HepG2 (cell line): ENCODE measurements at regions not wholly inside any gene's neighbourhood (a gene's known extent, or its start where the extent isn't known, plus 50 kb on each side); places are given as distances from the start of the nearest gene placed in this dataset.

Experiments
- ATAC-seq: fragments of 200-7000 bp; cut with Tn5 transposase; 3 replicates; pipeline ENCODE4 v1.9.1; 2020; ENCODE audit warnings: mild to moderate bottlenecking, moderate library complexity
- BruUV-seq: library from RNA; stranded (reverse); fragments of 400-500 nt; replicated peaks from 2 replicates; lab custom pipeline; 2021; lab: Mats Ljungman, UMichigan
- CTCF ChIA-PET: fragments of 300-600 bp; formaldehyde crosslinking; extraction: SDS; loops from one replicate; lab custom pipeline; 2021; ENCODE audit warnings: low total read pairs, inconsistent platforms, low intra/inter-chr PET ratio; lab: Yijun Ruan, JAX
- POLR2A ChIA-PET: fragments of 350-600 bp; sonication (Branson Sonifier 250); formaldehyde crosslinking; loops from one replicate; lab custom pipeline; 2020; ENCODE audit warnings: antibody characterized with exemption, inconsistent platforms; lab: Yijun Ruan, JAX
- DNase-seq: peaks from one replicate; pipeline ENCODE4 v3.0.0-alpha.2; 2015; ENCODE audit warnings: low spot score
- FAIRE-seq: peaks from 3 replicates; lab custom pipeline; 2011; peaks lifted over from hg19 to GRCh38; lab: Jason Lieb, UNC
- H2AFZ ChIP-seq: one replicate; pipeline ENCODE4 v1.6.1; 2011; ENCODE audit warnings: low read length, inconsistent platforms
- H3K27ac ChIP-seq: fragments of 300-600 bp; 3 replicates; pipeline ENCODE4 v1.8.0; 2011; ENCODE audit warnings: mixed run types, mild to moderate bottlenecking, mixed read lengths, low read length, inconsistent platforms; ENCODE audit not compliant: insufficient read depth; ENCODE audit errors: extremely low read length
- H3K27me3 ChIP-seq, 2 experiments: fragments of 200-600 bp in 1 of 2; 2 replicates in 1 of 2; 3 replicates in 1 of 2; pipeline versions ENCODE4 v1.6.0 to v1.8.0; 2011; ENCODE audit warnings: low read length in 2 of 2, mild to moderate bottlenecking in 2 of 2, moderate library complexity in 2 of 2, inconsistent platforms in 1 of 2; ENCODE audit not compliant: insufficient read depth in 2 of 2, control insufficient read depth in 1 of 2
- H3K36me3 ChIP-seq, 2 experiments: fragments of 200-600 bp in 1 of 2; replicated peaks in 1 of 2; 2 replicates in 1 of 2; 3 replicates in 1 of 2; pipeline versions ENCODE4 v1.5.1 to v1.8.0; 2011; ENCODE audit warnings: low read length in 2 of 2, inconsistent platforms in 1 of 2; ENCODE audit not compliant: insufficient read depth in 2 of 2, control insufficient read depth in 1 of 2
- H3K4me1 ChIP-seq: 2 replicates; pipeline ENCODE4 v1.5.1; 2012; ENCODE audit warnings: low read length, inconsistent platforms; ENCODE audit not compliant: insufficient read depth
- H3K4me2 ChIP-seq: 2 replicates; pipeline ENCODE4 v1.6.0; 2011; ENCODE audit warnings: low read depth, low read length, inconsistent platforms
- H3K4me3 ChIP-seq, 3 experiments: fragments of 200-600 bp in 1 of 3; sonication (generic), shearing (Covaris generic) in 1 of 3; replicated peaks in 1 of 3; 2 replicates each; pipeline ENCODE4 v1.5.1; 2011 to 2016; ENCODE audit warnings: low read length in 3 of 3, inconsistent platforms in 2 of 3, low read depth in 2 of 3, mild to moderate bottlenecking in 2 of 3, control low read depth in 1 of 3, mixed read lengths in 1 of 3; ENCODE audit not compliant: insufficient read depth in 1 of 3
- H3K79me2 ChIP-seq: one replicate; pipeline ENCODE4 v1.6.1; 2011; ENCODE audit warnings: low read length, inconsistent platforms; ENCODE audit not compliant: insufficient read depth
- H3K9ac ChIP-seq: 2 replicates; pipeline ENCODE4 v1.6.0; 2011; ENCODE audit warnings: mild to moderate bottlenecking, low read depth, low read length, inconsistent platforms; ENCODE audit not compliant: insufficient read depth
- H3K9me3 ChIP-seq: 2 replicates; pipeline ENCODE4 v1.5.1; 2012; ENCODE audit warnings: mild to moderate bottlenecking, low read length
- H4K20me1 ChIP-seq: 2 replicates; pipeline ENCODE4 v1.6.0; 2011; ENCODE audit warnings: inconsistent platforms, mild to moderate bottlenecking, low read length, moderate library complexity; ENCODE audit not compliant: insufficient read depth
- DR1 ChIP-seq: sonication (generic); formaldehyde crosslinking; IDR thresholded peaks from 2 replicates; pipeline ENCODE4 v1.8.0; 2021; ENCODE audit warnings: mild to moderate bottlenecking, missing genetic modification reagents, inconsistent platforms
- KDM6A ChIP-seq: IDR thresholded peaks from 2 replicates; pipeline ENCODE4 v1.6.1; 2016; ENCODE audit warnings: low read depth
- MYC ChIP-seq: sonication (generic); formaldehyde crosslinking; IDR thresholded peaks from 2 replicates; pipeline ENCODE4 v1.9.0; 2021; ENCODE audit warnings: missing genetic modification reagents, borderline replicate concordance
- TBL1XR1 ChIP-seq: fragments of 150-350 bp; IDR thresholded peaks from 2 replicates; pipeline ENCODE4 v1.6.1; 2014; ENCODE audit warnings: borderline replicate concordance, low read length; ENCODE audit not compliant: partially characterized antibody
- U2AF2 ChIP-seq: fragments of 200-400 bp; formaldehyde crosslinking; IDR thresholded peaks from 2 replicates; pipeline ENCODE4 v1.6.1; 2017; ENCODE audit warnings: low read depth, mild to moderate bottlenecking, low read length
- ZFP62 ChIP-seq: sonication (generic); formaldehyde crosslinking; IDR thresholded peaks from 2 replicates; pipeline ENCODE4 v1.4.0; 2020; ENCODE audit warnings: missing genetic modification reagents
- ZNF136 ChIP-seq: sonication (generic); formaldehyde crosslinking; IDR thresholded peaks from 2 replicates; pipeline ENCODE4 v1.8.1; 2022; ENCODE audit warnings: low read depth, mild to moderate bottlenecking, moderate library complexity, missing genetic modification reagents
- ZNF552 ChIP-seq: sonication (generic); formaldehyde crosslinking; IDR thresholded peaks from 2 replicates; pipeline ENCODE4 v1.9.0; 2022; ENCODE audit warnings: missing genetic modification reagents, mild to moderate bottlenecking, borderline replicate concordance
- ZNF816 ChIP-seq: sonication (generic); formaldehyde crosslinking; IDR thresholded peaks from 2 replicates; pipeline ENCODE4 v1.8.0; 2022; ENCODE audit warnings: missing genetic modification reagents, mild to moderate bottlenecking, borderline replicate concordance
- WGBS: methylation state at CpG from one replicate; pipeline ENCODE4 v1.1.6; 2017; ENCODE audit warnings: low lambda C conversion rate; 5-methylcytosine and 5-hydroxymethylcytosine counted together
- in situ Hi-C: cut with HindIII; loops from 2 replicates; pipeline ENCODE4 v1.10.0; 2017; ENCODE audit warnings: low pct_unique_long_range_greater_than_20kb; ENCODE audit not compliant: extremely low pct_ligation_motif_present
- intact Hi-C: fragments of 100-400 bp; cut with micrococcal nuclease; formaldehyde crosslinking; loops from one replicate; pipeline ENCODE4 v1.10.0; 2022; ENCODE audit not compliant: unreplicated experiment
- TF ChIP-seq, protein P1 (sequence below): sonication (generic); formaldehyde crosslinking; conservative IDR thresholded peaks from 2 replicates; pipeline ENCODE4 v1.8.1; 2023; ENCODE audit warnings: missing genetic modification reagents
- TF ChIP-seq, protein P2 (sequence below): sonication (generic); formaldehyde crosslinking; IDR thresholded peaks from one replicate; pipeline ENCODE4 v1.5.1; 2020; ENCODE audit warnings: mild to moderate bottlenecking, missing genetic modification reagents; ENCODE audit errors: not compliant biosample characterization

DNA sequence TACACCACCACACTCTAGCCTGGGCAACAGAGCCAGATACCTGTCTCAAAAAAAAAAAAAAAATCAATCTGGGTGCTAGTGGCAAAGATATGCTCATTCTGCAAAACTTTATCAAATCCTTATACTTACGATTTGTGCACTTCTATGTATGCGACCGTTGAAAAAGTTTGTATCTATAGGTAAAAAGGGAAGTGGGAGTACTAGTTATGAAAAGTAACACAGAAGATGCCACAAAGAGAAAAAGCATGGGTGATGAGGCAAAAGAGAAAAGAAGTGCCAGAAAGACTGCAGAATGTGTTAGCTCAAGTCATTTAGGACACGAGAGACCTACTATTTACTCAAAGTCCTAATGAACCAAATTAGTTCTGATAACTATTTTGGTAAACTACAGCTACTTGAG is 407.8 kb downstream of the SHQ1 start (continued):
- TF ChIP-seq ZNF552 (CRISPR knock-in tag), result no peak
- TF ChIP-seq, all 625 proteins: peak for 0

GRCh38 chr3:72439321-72440183 is 408.7 kb downstream of the SHQ1 start:
- no peak overlapping the region for H3K9ac ChIP-seq
- POLR2A ChIA-PET, result no interaction called here
- H3K27ac ChIP-seq, result no peak overlapping the region
- peaks cover 8 to 17% of the 10 kb centered on the region in 2 experiments; a peak in 4 of 5 replicates for H3K36me3 ChIP-seq
- TF ChIP-seq TBL1XR1 (no peak), U2AF2 (no peak), ZNF816 (CRISPR knock-in tag) (no peak), KDM6A (CRISPR knock-in tag) (no peak), MYC (CRISPR knock-in tag) (no peak), ZFP62 (CRISPR knock-in tag) (no peak), ZNF136 (CRISPR knock-in tag) (no peak), DR1 (CRISPR knock-in tag) (no peak)
- TF ChIP-seq, protein P1, sequence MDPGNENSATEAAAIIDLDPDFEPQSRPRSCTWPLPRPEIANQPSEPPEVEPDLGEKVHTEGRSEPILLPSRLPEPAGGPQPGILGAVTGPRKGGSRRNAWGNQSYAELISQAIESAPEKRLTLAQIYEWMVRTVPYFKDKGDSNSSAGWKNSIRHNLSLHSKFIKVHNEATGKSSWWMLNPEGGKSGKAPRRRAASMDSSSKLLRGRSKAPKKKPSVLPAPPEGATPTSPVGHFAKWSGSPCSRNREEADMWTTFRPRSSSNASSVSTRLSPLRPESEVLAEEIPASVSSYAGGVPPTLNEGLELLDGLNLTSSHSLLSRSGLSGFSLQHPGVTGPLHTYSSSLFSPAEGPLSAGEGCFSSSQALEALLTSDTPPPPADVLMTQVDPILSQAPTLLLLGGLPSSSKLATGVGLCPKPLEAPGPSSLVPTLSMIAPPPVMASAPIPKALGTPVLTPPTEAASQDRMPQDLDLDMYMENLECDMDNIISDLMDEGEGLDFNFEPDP, result no peak
- TF ChIP-seq, protein P2, sequence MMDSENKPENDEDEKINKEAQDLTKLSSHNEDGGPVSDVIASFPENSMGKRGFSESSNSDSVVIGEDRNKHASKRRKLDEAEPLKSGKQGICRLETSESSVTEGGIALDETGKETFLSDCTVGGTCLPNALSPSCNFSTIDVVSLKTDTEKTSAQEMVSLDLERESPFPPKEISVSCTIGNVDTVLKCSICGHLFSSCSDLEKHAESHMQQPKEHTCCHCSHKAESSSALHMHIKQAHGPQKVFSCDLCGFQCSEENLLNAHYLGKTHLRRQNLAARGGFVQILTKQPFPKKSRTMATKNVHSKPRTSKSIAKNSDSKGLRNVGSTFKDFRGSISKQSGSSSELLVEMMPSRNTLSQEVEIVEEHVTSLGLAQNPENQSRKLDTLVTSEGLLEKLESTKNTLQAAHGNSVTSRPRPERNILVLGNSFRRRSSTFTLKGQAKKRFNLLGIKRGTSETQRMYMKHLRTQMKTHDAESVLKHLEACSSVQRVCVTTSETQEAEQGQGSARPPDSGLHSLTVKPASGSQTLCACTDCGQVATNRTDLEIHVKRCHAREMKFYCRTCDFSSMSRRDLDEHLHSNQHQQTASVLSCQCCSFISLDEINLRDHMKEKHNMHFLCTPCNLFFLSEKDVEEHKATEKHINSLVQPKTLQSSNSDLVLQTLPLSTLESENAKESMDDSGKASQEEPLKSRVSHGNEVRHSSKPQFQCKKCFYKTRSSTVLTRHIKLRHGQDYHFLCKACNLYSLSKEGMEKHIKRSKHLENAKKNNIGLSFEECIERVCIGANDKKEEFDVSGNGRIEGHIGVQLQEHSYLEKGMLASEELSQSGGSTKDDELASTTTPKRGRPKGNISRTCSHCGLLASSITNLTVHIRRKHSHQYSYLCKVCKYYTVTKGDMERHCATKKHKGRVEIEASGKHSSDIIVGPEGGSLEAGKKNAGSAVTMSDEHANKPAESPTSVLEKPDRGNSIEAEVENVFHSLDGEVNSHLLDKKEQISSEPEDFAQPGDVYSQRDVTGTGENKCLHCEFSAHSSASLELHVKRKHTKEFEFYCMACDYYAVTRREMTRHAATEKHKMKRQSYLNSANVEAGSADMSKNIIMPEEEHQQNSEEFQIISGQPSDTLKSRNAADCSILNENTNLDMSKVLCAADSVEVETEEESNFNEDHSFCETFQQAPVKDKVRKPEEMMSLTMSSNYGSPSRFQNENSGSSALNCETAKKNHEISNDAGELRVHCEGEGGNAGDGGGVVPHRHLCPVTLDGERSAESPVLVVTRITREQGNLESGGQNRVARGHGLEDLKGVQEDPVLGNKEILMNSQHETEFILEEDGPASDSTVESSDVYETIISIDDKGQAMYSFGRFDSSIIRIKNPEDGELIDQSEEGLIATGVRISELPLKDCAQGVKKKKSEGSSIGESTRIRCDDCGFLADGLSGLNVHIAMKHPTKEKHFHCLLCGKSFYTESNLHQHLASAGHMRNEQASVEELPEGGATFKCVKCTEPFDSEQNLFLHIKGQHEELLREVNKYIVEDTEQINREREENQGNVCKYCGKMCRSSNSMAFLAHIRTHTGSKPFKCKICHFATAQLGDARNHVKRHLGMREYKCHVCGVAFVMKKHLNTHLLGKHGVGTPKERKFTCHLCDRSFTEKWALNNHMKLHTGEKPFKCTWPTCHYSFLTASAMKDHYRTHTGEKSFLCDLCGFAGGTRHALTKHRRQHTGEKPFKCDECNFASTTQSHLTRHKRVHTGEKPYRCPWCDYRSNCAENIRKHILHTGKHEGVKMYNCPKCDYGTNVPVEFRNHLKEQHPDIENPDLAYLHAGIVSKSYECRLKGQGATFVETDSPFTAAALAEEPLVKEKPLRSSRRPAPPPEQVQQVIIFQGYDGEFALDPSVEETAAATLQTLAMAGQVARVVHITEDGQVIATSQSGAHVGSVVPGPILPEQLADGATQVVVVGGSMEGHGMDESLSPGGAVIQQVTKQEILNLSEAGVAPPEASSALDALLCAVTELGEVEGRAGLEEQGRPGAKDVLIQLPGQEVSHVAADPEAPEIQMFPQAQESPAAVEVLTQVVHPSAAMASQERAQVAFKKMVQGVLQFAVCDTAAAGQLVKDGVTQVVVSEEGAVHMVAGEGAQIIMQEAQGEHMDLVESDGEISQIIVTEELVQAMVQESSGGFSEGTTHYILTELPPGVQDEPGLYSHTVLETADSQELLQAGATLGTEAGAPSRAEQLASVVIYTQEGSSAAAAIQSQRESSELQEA (CRISPR knock-in tag), result no peak
- H3K4me3 ChIP-seq, result no peak overlapping the region
- DNase-seq (no peak), FAIRE-seq (no peak), ATAC-seq (peak; percentile 26; the same call in 1 of the 3 replicates)
- no peaks in the 10 kb centered on the region for H3K9me3 ChIP-seq
- BruUV-seq, result no TSS peak
- CTCF ChIA-PET, result no interaction called here
- H3K79me2 ChIP-seq, result peaks cover 98% of the 10 kb centered on the region
- no peak overlapping the region for H2AFZ ChIP-seq
- in situ Hi-C loops, result no loop called here
- WGBS, result 91% methylated on average over 5 of the region's 5 CpGs
- intact Hi-C loops, result no loop called here
- no peaks in the 10 kb centered on the region for H3K27me3 ChIP-seq
- peaks cover 49% of the 10 kb centered on the region for H3K4me1 ChIP-seq
- no peak overlapping the region for H3K4me2 ChIP-seq
- H4K20me1 ChIP-seq, result peaks cover 95% of the 10 kb centered on the region
